ENCODE measurements at regions not wholly inside any gene's neighbourhood (a gene's known extent, or its start where the extent isn't known, plus 50 kb on each side); places are given as distances from the start of the nearest gene placed in this dataset.

DNA sequence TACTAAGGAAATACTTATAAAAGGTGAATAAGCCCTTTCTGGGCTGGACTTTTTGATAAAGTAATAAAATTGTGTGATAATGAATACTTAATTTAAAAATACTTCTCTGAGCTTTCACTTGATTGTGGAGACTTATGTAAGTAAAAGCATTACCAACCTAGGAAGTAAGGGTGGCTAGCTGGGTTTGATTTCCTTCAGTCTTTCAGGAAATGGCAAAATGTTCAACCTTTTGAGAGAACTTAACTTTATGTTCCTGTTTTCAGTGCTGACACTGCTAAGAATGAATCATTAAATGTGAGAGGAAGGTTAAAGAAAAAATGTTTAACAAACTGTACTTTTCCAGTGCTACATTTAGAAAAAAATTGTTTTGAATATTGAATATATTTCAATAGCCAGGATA, 900.3 kb downstream of the METTL15 start:
- TF ChIP-seq, protein P1, sequence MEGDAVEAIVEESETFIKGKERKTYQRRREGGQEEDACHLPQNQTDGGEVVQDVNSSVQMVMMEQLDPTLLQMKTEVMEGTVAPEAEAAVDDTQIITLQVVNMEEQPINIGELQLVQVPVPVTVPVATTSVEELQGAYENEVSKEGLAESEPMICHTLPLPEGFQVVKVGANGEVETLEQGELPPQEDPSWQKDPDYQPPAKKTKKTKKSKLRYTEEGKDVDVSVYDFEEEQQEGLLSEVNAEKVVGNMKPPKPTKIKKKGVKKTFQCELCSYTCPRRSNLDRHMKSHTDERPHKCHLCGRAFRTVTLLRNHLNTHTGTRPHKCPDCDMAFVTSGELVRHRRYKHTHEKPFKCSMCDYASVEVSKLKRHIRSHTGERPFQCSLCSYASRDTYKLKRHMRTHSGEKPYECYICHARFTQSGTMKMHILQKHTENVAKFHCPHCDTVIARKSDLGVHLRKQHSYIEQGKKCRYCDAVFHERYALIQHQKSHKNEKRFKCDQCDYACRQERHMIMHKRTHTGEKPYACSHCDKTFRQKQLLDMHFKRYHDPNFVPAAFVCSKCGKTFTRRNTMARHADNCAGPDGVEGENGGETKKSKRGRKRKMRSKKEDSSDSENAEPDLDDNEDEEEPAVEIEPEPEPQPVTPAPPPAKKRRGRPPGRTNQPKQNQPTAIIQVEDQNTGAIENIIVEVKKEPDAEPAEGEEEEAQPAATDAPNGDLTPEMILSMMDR (IDR thresholded peaks at IDR 0.05; ENCODE audit: insufficient read depth, low read length, poor library complexity, severe bottlenecking), result no peak
- TF ChIP-seq EZH2phosphoT487 (conservative IDR thresholded peaks at IDR 0.05; ENCODE audit: low read length), result no peak

All from SU-DHL-6 (cell line).